GM12878 (cell line): ENCODE measurements at regions not wholly inside any gene's neighbourhood (a gene's known extent, or its start where the extent isn't known, plus 50 kb on each side); places are given as distances from the start of the nearest gene placed in this dataset.

Source experiments
- ATAC-seq: fragments of 200-7000 bp; cut with Tn5 transposase; 3 replicates; pipeline ENCODE4 v1.9.1; 2020; ENCODE audit warnings: mild to moderate bottlenecking, moderate library complexity
- BruUV-seq: library from RNA; stranded (reverse); fragments of 400-500 nt; replicated peaks from 2 replicates; lab custom pipeline; 2021; lab: Mats Ljungman, UMichigan
- CTCF ChIA-PET: fragments of 300-600 bp; sonication (Branson Sonifier 250); formaldehyde crosslinking; extraction: SDS; loops from one replicate; lab custom pipeline; 2021; ENCODE audit warnings: inconsistent platforms; lab: Yijun Ruan, JAX
- POLR2A ChIA-PET: fragments of 350-600 bp; formaldehyde crosslinking; extraction: SDS; loops from one replicate; lab custom pipeline; 2021; ENCODE audit warnings: inconsistent platforms; lab: Charles Lee
- RAD21 ChIA-PET: fragments of 300-600 bp; sonication (Branson Sonifier 250); formaldehyde crosslinking; loops from one replicate; lab custom pipeline; 2023; ENCODE audit warnings: antibody characterized with exemption; ENCODE audit not compliant: unreplicated experiment; lab: Charles Lee
- SMC1A ChIA-PET: fragments of 300-600 bp; sonication (Branson Sonifier 250); formaldehyde crosslinking; loops from one replicate; lab custom pipeline; 2023; ENCODE audit not compliant: unreplicated experiment, uncharacterized antibody; lab: Charles Lee
- DNase-seq: peaks from one replicate; pipeline ENCODE4 v3.0.0-alpha.2; 2011; ENCODE audit warnings: low read depth, low spot score
- FAIRE-seq: peaks from 3 replicates; lab custom pipeline; 2011; peaks lifted over from hg19 to GRCh38; lab: Jason Lieb, UNC
- H2AFZ ChIP-seq: 2 replicates; pipeline ENCODE4 v1.6.0; 2011; ENCODE audit warnings: low read depth, low read length, control low read depth; ENCODE audit not compliant: control insufficient read depth
- H3K27ac ChIP-seq: 2 replicates; pipeline ENCODE4 v1.5.1; 2011; ENCODE audit warnings: control low read depth; ENCODE audit not compliant: control insufficient read depth, insufficient read depth
- H3K27me3 ChIP-seq, 2 experiments: replicated peaks in 1 of 2; 2 replicates each; pipeline versions ENCODE4 v1.6.0 to v1.6.1; 2011; ENCODE audit warnings: low read length in 1 of 2; ENCODE audit not compliant: control insufficient read depth in 2 of 2, insufficient read depth in 2 of 2
- H3K36me3 ChIP-seq, 2 experiments: 2 replicates each; pipeline ENCODE4 v1.5.1; 2011; ENCODE audit warnings: low read length in 1 of 2; ENCODE audit not compliant: control insufficient read depth in 2 of 2, insufficient read depth in 2 of 2
- H3K4me1 ChIP-seq: 2 replicates; pipeline ENCODE4 v1.6.1; 2011; ENCODE audit warnings: mild to moderate bottlenecking, low read length, moderate library complexity, mixed read lengths; ENCODE audit not compliant: control insufficient read depth, insufficient read depth
- H3K4me2 ChIP-seq: 2 replicates; pipeline ENCODE4 v1.6.0; 2011; ENCODE audit warnings: control low read depth; ENCODE audit not compliant: control insufficient read depth, insufficient read depth
- H3K4me3 ChIP-seq: fragments of 200-600 bp; sonication (generic); 2 replicates; pipeline ENCODE4 v1.5.1; 2016
- H3K79me2 ChIP-seq: 2 replicates; pipeline ENCODE4 v1.6.0; 2011; ENCODE audit warnings: low read length; ENCODE audit not compliant: control insufficient read depth, insufficient read depth
- H3K9ac ChIP-seq: 2 replicates; pipeline ENCODE4 v1.8.0; 2011; ENCODE audit warnings: low read length, control low read depth, mixed read lengths; ENCODE audit not compliant: control insufficient read depth, insufficient read depth
- H3K9me3 ChIP-seq: replicated peaks from 3 replicates; pipeline ENCODE4 v1.5.1; 2011; ENCODE audit warnings: mild to moderate bottlenecking, low read length; ENCODE audit not compliant: control insufficient read depth, insufficient read depth
- H4K20me1 ChIP-seq: 2 replicates; pipeline ENCODE4 v1.6.0; 2011; ENCODE audit not compliant: control insufficient read depth, insufficient read depth
- BACH1 ChIP-seq: fragments of 450-650 bp; IDR thresholded peaks from 2 replicates; pipeline ENCODE4 v1.6.1; 2017; ENCODE audit warnings: mild to moderate bottlenecking, borderline replicate concordance
- CBX5 ChIP-seq: sonication (generic); IDR thresholded peaks from 2 replicates; pipeline ENCODE4 v1.6.1; 2016; ENCODE audit warnings: low read depth, moderate library complexity, mild to moderate bottlenecking, inconsistent platforms
- CHD4 ChIP-seq: fragments of 200-600 bp; sonication (generic); IDR thresholded peaks from 2 replicates; pipeline ENCODE4 v1.6.1; 2016; ENCODE audit warnings: mild to moderate bottlenecking
- FOS ChIP-seq: IDR thresholded peaks from 3 replicates; pipeline ENCODE4 v1.6.1; 2011; ENCODE audit warnings: borderline replicate concordance; ENCODE audit not compliant: insufficient read length; ENCODE audit errors: extremely low read depth
- IKZF2 ChIP-seq, 2 experiments: fragments of 450-650 bp; IDR thresholded peaks; 2 replicates each; pipeline ENCODE4 v1.6.1; 2017; ENCODE audit warnings: mild to moderate bottlenecking in 2 of 2, moderate library complexity in 2 of 2
- JUND ChIP-seq: IDR thresholded peaks from 2 replicates; pipeline ENCODE4 v1.6.1; 2012; ENCODE audit warnings: low read depth, mild to moderate bottlenecking, low read length, improper control_type of control experiment, moderate library complexity
- NFYB ChIP-seq: IDR thresholded peaks from 2 replicates; pipeline ENCODE4 v1.6.1; 2011; ENCODE audit warnings: low read depth, mild to moderate bottlenecking, low read length, improper control_type of control experiment, moderate library complexity; ENCODE audit not compliant: insufficient read depth
- PML ChIP-seq: IDR thresholded peaks from 2 replicates; pipeline ENCODE4 v1.6.1; 2012; ENCODE audit warnings: low read length, inconsistent platforms
- RAD21 ChIP-seq: IDR thresholded peaks from 2 replicates; pipeline ENCODE4 v1.6.1; 2011; ENCODE audit warnings: mild to moderate bottlenecking, low read depth, low read length, moderate library complexity; ENCODE audit not compliant: insufficient read depth
- RAD51 ChIP-seq: fragments of 450-650 bp; IDR thresholded peaks from 2 replicates; pipeline ENCODE4 v1.6.1; 2016; ENCODE audit warnings: moderate library complexity, mild to moderate bottlenecking, inconsistent platforms
- RELA ChIP-seq: fragments of 450-650 bp; IDR thresholded peaks from 2 replicates; pipeline ENCODE4 v1.8.0; 2014; ENCODE audit warnings: borderline replicate concordance; ENCODE audit not compliant: partially characterized antibody
- SPI1 ChIP-seq: IDR thresholded peaks from 2 replicates; pipeline ENCODE4 v1.6.1; 2011; ENCODE audit warnings: low read depth, mild to moderate bottlenecking, low read length, moderate library complexity, borderline replicate concordance; ENCODE audit not compliant: insufficient read depth
- SUPT20H ChIP-seq: IDR thresholded peaks from 2 replicates; pipeline ENCODE4 v1.6.1; 2011; ENCODE audit warnings: low read depth, mild to moderate bottlenecking, low read length, moderate library complexity, borderline replicate concordance; ENCODE audit not compliant: control insufficient read depth
- TAF1 ChIP-seq: IDR thresholded peaks from 2 replicates; pipeline ENCODE4 v1.6.1; 2011; ENCODE audit warnings: mild to moderate bottlenecking, low read depth, low read length, borderline replicate concordance
- ZNF207 ChIP-seq: fragments of 450-650 bp; IDR thresholded peaks from 2 replicates; pipeline ENCODE4 v1.6.1; 2014; ENCODE audit warnings: antibody characterized with exemption, mild to moderate bottlenecking, borderline replicate concordance
- WGBS: methylation state at CpG from one replicate; pipeline ENCODE4 v1.1.6; 2016; ENCODE audit warnings: low lambda C conversion rate; ENCODE audit not compliant: insufficient replicate concordance, insufficient coverage; ENCODE audit errors: missing lambda C conversion rate; 5-methylcytosine and 5-hydroxymethylcytosine counted together
- in situ Hi-C: fragments of 300-500 bp; cut with MboI; formaldehyde crosslinking; loops from 9 replicates; pipeline ENCODE4 v1.14.3; 2018; ENCODE audit warnings: mixed read lengths
- intact Hi-C: fragments of 100-400 bp; cut with micrococcal nuclease; formaldehyde crosslinking; loops from one replicate; pipeline ENCODE4 v1.14.2; 2022; ENCODE audit not compliant: unreplicated experiment
- TF ChIP-seq, protein P1 (sequence below): fragments of 450-650 bp; IDR thresholded peaks from 2 replicates; pipeline ENCODE4 v1.6.1; 2018; ENCODE audit warnings: mild to moderate bottlenecking, low read depth, moderate library complexity; ENCODE audit not compliant: partially characterized antibody

DNA sequence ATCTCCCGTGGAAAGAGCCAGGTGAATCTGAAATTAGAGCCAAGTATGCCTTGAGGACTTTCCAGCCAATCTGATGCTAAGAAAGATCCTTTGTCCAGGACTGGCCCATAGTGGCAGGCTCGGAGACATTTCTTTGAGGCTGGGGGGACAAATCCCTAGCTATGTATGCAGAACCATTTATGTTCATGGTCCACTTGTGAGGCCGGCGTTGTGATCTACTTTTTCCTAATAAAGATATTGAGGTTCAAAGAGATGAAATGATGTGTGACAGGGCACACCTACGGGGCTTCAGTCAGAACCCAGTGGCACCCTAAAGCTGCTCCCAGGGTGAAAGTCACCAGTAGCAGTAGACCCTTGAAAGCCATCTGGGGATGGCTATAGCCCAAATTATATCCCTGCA lies 120.3 kb upstream of the MAFB start:
- Histone ChIP-seq H3K36me3 (no peaks in the 10 kb centered on the region), H3K27ac (no peak overlapping the region), H3K9me3 (no peaks in the 10 kb centered on the region), H3K4me3 (no peak overlapping the region), H4K20me1 (no peaks in the 10 kb centered on the region), H3K79me2 (no peaks in the 10 kb centered on the region), H3K4me1 (no peaks in the 10 kb centered on the region), H3K4me2 (no peak overlapping the region), H3K9ac (no peak overlapping the region), H2AFZ (no peak overlapping the region), H3K27me3 (peaks cover 0 to 3% of the 10 kb centered on the region in 2 experiments; a peak in 1 of 4 replicates)
- ChIA-PET SMC1A (no interaction called here), CTCF (interaction anchor here (0.7 kb wide), 1 partner anchor 171 kb away, joined by 3 read pairs; no protein-coding TSS in a partner anchor), POLR2A (no interaction called here), RAD21 (no interaction called here)
- DNase-seq (no peak), ATAC-seq (no peak), FAIRE-seq (no peak)
- intact Hi-C loops: no loop called here
- TF ChIP-seq CHD4 (no peak), RELA (no peak), ZNF207 (no peak), FOS (no peak), SUPT20H (no peak), JUND (no peak), TAF1 (no peak), PML (no peak)
- in situ Hi-C loops: no loop called here
- 18% methylated on average over 5 of the region's 5 CpGs for WGBS
- BruUV-seq: no TSS peak

DNA sequence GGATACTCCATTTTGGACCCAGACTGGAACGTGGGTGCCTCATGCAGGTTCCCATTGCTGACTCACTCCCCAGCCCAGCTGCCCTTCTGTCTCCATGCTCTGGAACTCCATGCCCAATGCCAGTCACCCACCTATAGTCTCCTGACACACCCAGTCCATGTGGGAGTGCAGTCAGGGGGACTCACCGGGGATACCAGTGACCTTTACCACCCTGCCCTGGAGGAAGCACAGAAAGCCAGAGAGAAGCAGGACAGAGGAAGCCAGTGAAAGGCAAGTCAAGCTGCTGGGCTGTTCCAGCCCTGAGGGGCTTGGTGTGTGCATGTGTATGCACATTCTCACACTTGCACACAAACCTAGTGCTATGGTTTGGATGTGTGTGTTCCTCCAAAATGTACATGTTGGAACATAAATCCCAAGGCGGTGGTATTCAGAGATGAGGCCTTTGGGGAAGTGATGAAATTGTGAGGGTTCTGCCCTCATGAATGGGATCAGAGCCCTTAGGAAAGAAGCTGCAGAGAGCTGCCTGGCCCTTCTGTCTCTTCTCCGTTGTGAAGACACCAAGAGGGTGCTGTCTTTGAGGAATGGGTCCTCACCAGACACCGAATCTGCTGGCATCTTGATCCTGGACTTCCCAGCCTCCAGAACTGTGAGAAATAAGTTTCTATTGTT lies 121.4 kb upstream of the MAFB start:
- ATAC-seq (no peak), FAIRE-seq (no peak), DNase-seq (no peak)
- ChIA-PET RAD21 (no interaction called here), SMC1A (no interaction called here), POLR2A (no interaction called here), CTCF (no interaction called here)
- Histone ChIP-seq H3K79me2 (no peaks in the 10 kb centered on the region), H3K27ac (no peak overlapping the region), H3K4me3 (no peak overlapping the region), H3K4me1 (no peaks in the 10 kb centered on the region), H3K9me3 (no peaks in the 10 kb centered on the region), H4K20me1 (no peaks in the 10 kb centered on the region), H3K36me3 (no peaks in the 10 kb centered on the region), H3K4me2 (no peak overlapping the region), H2AFZ (no peak overlapping the region), H3K27me3 (peaks cover 0 to 3% of the 10 kb centered on the region in 2 experiments; a peak in 1 of 4 replicates), H3K9ac (no peak overlapping the region)
- 18% methylated on average over 5 of the region's 5 CpGs for WGBS
- intact Hi-C loops: no loop called here
- no TSS peak for BruUV-seq
- in situ Hi-C loops: no loop called here
- TF ChIP-seq IKZF2 (IDR thresholded peaks at IDR 0.05) (no peak), BACH1 (no peak), NFYB (no peak), RAD51 (no peak), SPI1 (no peak), RAD21 (no peak), CBX5 (no peak)
- TF ChIP-seq, protein P1, sequence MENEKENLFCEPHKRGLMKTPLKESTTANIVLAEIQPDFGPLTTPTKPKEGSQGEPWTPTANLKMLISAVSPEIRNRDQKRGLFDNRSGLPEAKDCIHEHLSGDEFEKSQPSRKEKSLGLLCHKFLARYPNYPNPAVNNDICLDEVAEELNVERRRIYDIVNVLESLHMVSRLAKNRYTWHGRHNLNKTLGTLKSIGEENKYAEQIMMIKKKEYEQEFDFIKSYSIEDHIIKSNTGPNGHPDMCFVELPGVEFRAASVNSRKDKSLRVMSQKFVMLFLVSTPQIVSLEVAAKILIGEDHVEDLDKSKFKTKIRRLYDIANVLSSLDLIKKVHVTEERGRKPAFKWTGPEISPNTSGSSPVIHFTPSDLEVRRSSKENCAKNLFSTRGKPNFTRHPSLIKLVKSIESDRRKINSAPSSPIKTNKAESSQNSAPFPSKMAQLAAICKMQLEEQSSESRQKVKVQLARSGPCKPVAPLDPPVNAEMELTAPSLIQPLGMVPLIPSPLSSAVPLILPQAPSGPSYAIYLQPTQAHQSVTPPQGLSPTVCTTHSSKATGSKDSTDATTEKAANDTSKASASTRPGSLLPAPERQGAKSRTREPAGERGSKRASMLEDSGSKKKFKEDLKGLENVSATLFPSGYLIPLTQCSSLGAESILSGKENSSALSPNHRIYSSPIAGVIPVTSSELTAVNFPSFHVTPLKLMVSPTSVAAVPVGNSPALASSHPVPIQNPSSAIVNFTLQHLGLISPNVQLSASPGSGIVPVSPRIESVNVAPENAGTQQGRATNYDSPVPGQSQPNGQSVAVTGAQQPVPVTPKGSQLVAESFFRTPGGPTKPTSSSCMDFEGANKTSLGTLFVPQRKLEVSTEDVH: no peak
